HepG2 (cell line): ENCODE measurements at regions not wholly inside any gene's neighbourhood (a gene's known extent, or its start where the extent isn't known, plus 50 kb on each side); places are given as distances from the start of the nearest gene placed in this dataset.
A peak's percentile ranks its signal among the peaks of the same experiment; 100 is the strongest.

Experiments used
- ATAC-seq: fragments of 200-7000 bp; cut with Tn5 transposase; 3 replicates; pipeline ENCODE4 v1.9.1; 2020; ENCODE audit warnings: mild to moderate bottlenecking, moderate library complexity
- BruUV-seq: library from RNA; stranded (reverse); fragments of 400-500 nt; replicated peaks from 2 replicates; lab custom pipeline; 2021; lab: Mats Ljungman, UMichigan
- CTCF ChIA-PET: fragments of 300-600 bp; formaldehyde crosslinking; extraction: SDS; loops from one replicate; lab custom pipeline; 2021; ENCODE audit warnings: low total read pairs, inconsistent platforms, low intra/inter-chr PET ratio; lab: Yijun Ruan, JAX
- POLR2A ChIA-PET: fragments of 350-600 bp; sonication (Branson Sonifier 250); formaldehyde crosslinking; loops from one replicate; lab custom pipeline; 2020; ENCODE audit warnings: antibody characterized with exemption, inconsistent platforms; lab: Yijun Ruan, JAX
- DNase-seq: peaks from one replicate; pipeline ENCODE4 v3.0.0-alpha.2; 2015; ENCODE audit warnings: low spot score
- FAIRE-seq: peaks from 3 replicates; lab custom pipeline; 2011; peaks lifted over from hg19 to GRCh38; lab: Jason Lieb, UNC
- H2AFZ ChIP-seq: one replicate; pipeline ENCODE4 v1.6.1; 2011; ENCODE audit warnings: low read length, inconsistent platforms
- H3K27ac ChIP-seq: fragments of 300-600 bp; 3 replicates; pipeline ENCODE4 v1.8.0; 2011; ENCODE audit warnings: mixed run types, mild to moderate bottlenecking, mixed read lengths, low read length, inconsistent platforms; ENCODE audit not compliant: insufficient read depth; ENCODE audit errors: extremely low read length
- H3K27me3 ChIP-seq, 2 experiments: fragments of 200-600 bp in 1 of 2; 2 replicates in 1 of 2; 3 replicates in 1 of 2; pipeline versions ENCODE4 v1.6.0 to v1.8.0; 2011; ENCODE audit warnings: low read length in 2 of 2, mild to moderate bottlenecking in 2 of 2, moderate library complexity in 2 of 2, inconsistent platforms in 1 of 2; ENCODE audit not compliant: insufficient read depth in 2 of 2, control insufficient read depth in 1 of 2
- H3K36me3 ChIP-seq, 2 experiments: fragments of 200-600 bp in 1 of 2; replicated peaks in 1 of 2; 2 replicates in 1 of 2; 3 replicates in 1 of 2; pipeline versions ENCODE4 v1.5.1 to v1.8.0; 2011; ENCODE audit warnings: low read length in 2 of 2, inconsistent platforms in 1 of 2; ENCODE audit not compliant: insufficient read depth in 2 of 2, control insufficient read depth in 1 of 2
- H3K4me1 ChIP-seq: 2 replicates; pipeline ENCODE4 v1.5.1; 2012; ENCODE audit warnings: low read length, inconsistent platforms; ENCODE audit not compliant: insufficient read depth
- H3K4me2 ChIP-seq: 2 replicates; pipeline ENCODE4 v1.6.0; 2011; ENCODE audit warnings: low read depth, low read length, inconsistent platforms
- H3K4me3 ChIP-seq, 3 experiments: fragments of 200-600 bp in 1 of 3; sonication (generic), shearing (Covaris generic) in 1 of 3; replicated peaks in 1 of 3; 2 replicates each; pipeline ENCODE4 v1.5.1; 2011 to 2016; ENCODE audit warnings: low read length in 3 of 3, inconsistent platforms in 2 of 3, low read depth in 2 of 3, mild to moderate bottlenecking in 2 of 3, control low read depth in 1 of 3, mixed read lengths in 1 of 3; ENCODE audit not compliant: insufficient read depth in 1 of 3
- H3K79me2 ChIP-seq: one replicate; pipeline ENCODE4 v1.6.1; 2011; ENCODE audit warnings: low read length, inconsistent platforms; ENCODE audit not compliant: insufficient read depth
- H3K9ac ChIP-seq: 2 replicates; pipeline ENCODE4 v1.6.0; 2011; ENCODE audit warnings: mild to moderate bottlenecking, low read depth, low read length, inconsistent platforms; ENCODE audit not compliant: insufficient read depth
- H3K9me3 ChIP-seq: 2 replicates; pipeline ENCODE4 v1.5.1; 2012; ENCODE audit warnings: mild to moderate bottlenecking, low read length
- H4K20me1 ChIP-seq: 2 replicates; pipeline ENCODE4 v1.6.0; 2011; ENCODE audit warnings: inconsistent platforms, mild to moderate bottlenecking, low read length, moderate library complexity; ENCODE audit not compliant: insufficient read depth
- ARID5B ChIP-seq: IDR thresholded peaks from 2 replicates; pipeline ENCODE4 v1.4.0; 2020; ENCODE audit warnings: mild to moderate bottlenecking, missing genetic modification reagents
- FOXA3 ChIP-seq: IDR thresholded peaks from 2 replicates; pipeline ENCODE4 v1.6.1; 2016; ENCODE audit warnings: missing genetic modification reagents, missing compliant biosample characterization
- IKZF5 ChIP-seq: IDR thresholded peaks from 2 replicates; pipeline ENCODE4 v1.6.1; 2018; ENCODE audit warnings: missing genetic modification reagents, mild to moderate bottlenecking, missing compliant biosample characterization
- IRF2 ChIP-seq: IDR thresholded peaks from 2 replicates; pipeline ENCODE4 v1.6.1; 2018; ENCODE audit warnings: missing genetic modification reagents, missing compliant biosample characterization
- MYNN ChIP-seq: sonication (generic); formaldehyde crosslinking; IDR thresholded peaks from 2 replicates; pipeline ENCODE4 v1.4.0; 2020; ENCODE audit warnings: mild to moderate bottlenecking, low read depth, missing genetic modification reagents
- SRSF1 ChIP-seq: fragments of 200-400 bp; formaldehyde crosslinking; optimal IDR thresholded peaks from 2 replicates; pipeline ENCODE3; 2017; ENCODE audit warnings: mild to moderate bottlenecking, low read depth, low read length, moderate library complexity
- ZBTB49 ChIP-seq: sonication (generic); formaldehyde crosslinking; IDR thresholded peaks from 2 replicates; pipeline ENCODE4 v1.4.0; 2020; ENCODE audit warnings: missing genetic modification reagents, borderline replicate concordance
- WGBS: methylation state at CpG from one replicate; pipeline ENCODE4 v1.1.6; 2017; ENCODE audit warnings: low lambda C conversion rate; 5-methylcytosine and 5-hydroxymethylcytosine counted together
- in situ Hi-C: cut with HindIII; loops from 2 replicates; pipeline ENCODE4 v1.10.0; 2017; ENCODE audit warnings: low pct_unique_long_range_greater_than_20kb; ENCODE audit not compliant: extremely low pct_ligation_motif_present
- intact Hi-C: fragments of 100-400 bp; cut with micrococcal nuclease; formaldehyde crosslinking; loops from one replicate; pipeline ENCODE4 v1.10.0; 2022; ENCODE audit not compliant: unreplicated experiment

GRCh38 chr3:66593978-66594377 lies 93.2 kb upstream of the LRIG1 start (continued):
- TF ChIP-seq ARID5B (CRISPR knock-in tag): peak; percentile 70
- TF ChIP-seq FOXA3 (CRISPR knock-in tag): peak; percentile 80

- no TSS peak for BruUV-seq
- H3K9me3 ChIP-seq: no peaks in the 10 kb centered on the region
- no peak for TF ChIP-seq IRF2
- no peak for TF ChIP-seq SRSF1
- TF ChIP-seq ZBTB49 (CRISPR knock-in tag): no peak
- no peak for TF ChIP-seq MYNN (CRISPR knock-in tag)
- TF ChIP-seq IKZF5 (CRISPR knock-in tag): no peak
- in situ Hi-C loops (no loop called here), intact Hi-C loops (no loop called here)
- peaks cover 7% of the 10 kb centered on the region; the same call in 1 of the 2 replicates for H3K4me1 ChIP-seq
- no peaks in the 10 kb centered on the region for H3K79me2 ChIP-seq
- no peaks in the 10 kb centered on the region for H4K20me1 ChIP-seq
- H3K4me3 ChIP-seq: no peak overlapping the region
- no peaks in the 10 kb centered on the region for H3K36me3 ChIP-seq
- WGBS: 45% methylated on average over 5 of the region's 5 CpGs
- ATAC-seq (no peak), DNase-seq (no peak), FAIRE-seq (no peak)
- no peak overlapping the region for H3K9ac ChIP-seq
- no peak overlapping the region for H2AFZ ChIP-seq
- ChIA-PET CTCF (no interaction called here), POLR2A (no interaction called here)
- H3K27me3 ChIP-seq: peaks cover 3 to 5% of the 10 kb centered on the region in 2 experiments; a peak in 2 of 5 replicates
- H3K27ac ChIP-seq: no peak overlapping the region
- H3K4me2 ChIP-seq: no peak overlapping the region
Observed at GRCh38 chr3:66597308-66597863, 96.6 kb upstream of the LRIG1 start.
